SK-N-SH (cell line): ENCODE measurements at regions not wholly inside any gene's neighbourhood (a gene's known extent, or its start where the extent isn't known, plus 50 kb on each side); places are given as distances from the start of the nearest gene placed in this dataset.

Experiments used
- CTCF ChIA-PET: fragments of 300-600, 350-600 bp; formaldehyde crosslinking; extraction: SDS; loops from one replicate; lab custom pipeline; 2021; lab: Yijun Ruan, JAX
- POLR2A ChIA-PET: fragments of 350-600 bp; sonication (Branson Sonifier 250); formaldehyde crosslinking; extraction: SDS; loops from one replicate; lab custom pipeline; 2020; ENCODE audit warnings: antibody characterized with exemption, inconsistent platforms; lab: Yijun Ruan, JAX
- DNase-seq: peaks from one replicate; pipeline ENCODE4 v3.0.0; 2012
- H2AFZ ChIP-seq: fragments of 200-600 bp; sonication (generic); 2 replicates; pipeline ENCODE4 v1.8.1; 2016; ENCODE audit warnings: antibody characterized with exemption, mild to moderate bottlenecking, low read depth
- H3F3A ChIP-seq: fragments of 200-600 bp; sonication (generic); replicated peaks from 2 replicates; pipeline ENCODE3; 2016; ENCODE audit warnings: antibody characterized with exemption, mild to moderate bottlenecking; ENCODE audit not compliant: insufficient read depth
- H3K27ac ChIP-seq, 2 experiments: fragments of 200-500 bp in 1 of 2; fragments of 200-600 bp in 1 of 2; sonication (Bioruptor generic) in 1 of 2; sonication (generic), shearing (Covaris generic) in 1 of 2; 2 replicates each; pipeline versions ENCODE4 v1.5.1 to v1.6.1; 2014 to 2016; ENCODE audit warnings: low read depth in 2 of 2, inconsistent platforms in 1 of 2, low read length in 1 of 2, mild to moderate bottlenecking in 1 of 2, mixed read lengths in 1 of 2
- H3K27me3 ChIP-seq: fragments of 200-600 bp; sonication (generic), shearing (Covaris generic); 2 replicates; pipeline ENCODE4 v1.6.1; 2016; ENCODE audit warnings: mixed run types; ENCODE audit not compliant: insufficient read depth
- H3K36me3 ChIP-seq, 2 experiments: fragments of 200-500 bp in 1 of 2; fragments of 200-600 bp in 1 of 2; sonication (Bioruptor generic) in 1 of 2; sonication (generic) in 1 of 2; replicated peaks in 1 of 2; 2 replicates each; pipeline versions ENCODE3 to v1.5.1; 2014 to 2016; ENCODE audit warnings: low read length in 1 of 2, mild to moderate bottlenecking in 1 of 2; ENCODE audit not compliant: insufficient read depth in 2 of 2, control insufficient read depth in 1 of 2
- H3K4me1 ChIP-seq, 2 experiments: fragments of 200-500 bp in 1 of 2; fragments of 200-600 bp in 1 of 2; sonication (Bioruptor generic) in 1 of 2; sonication (generic), shearing (Covaris generic) in 1 of 2; 2 replicates each; pipeline versions ENCODE4 v1.5.1 to v1.6.1; 2014 to 2016; ENCODE audit warnings: low read depth in 1 of 2, low read length in 1 of 2, mixed run types in 1 of 2; ENCODE audit not compliant: insufficient read depth in 2 of 2, control insufficient read depth in 1 of 2
- H3K4me2 ChIP-seq: fragments of 200-600 bp; sonication (generic), shearing (Covaris generic); 2 replicates; pipeline ENCODE4 v1.6.1; 2017; ENCODE audit warnings: mixed run types
- H3K4me3 ChIP-seq, 2 experiments: fragments of 200-500 bp in 1 of 2; fragments of 200-600 bp in 1 of 2; sonication (Bioruptor generic) in 1 of 2; sonication (generic), shearing (Covaris generic) in 1 of 2; 2 replicates each; pipeline versions ENCODE4 v1.5.1 to v1.8.1; 2014 to 2016; ENCODE audit warnings: low read depth in 2 of 2, inconsistent platforms in 1 of 2, low read length in 1 of 2, mild to moderate bottlenecking in 1 of 2, mixed read lengths in 1 of 2, moderate library complexity in 1 of 2
- H3K79me2 ChIP-seq: fragments of 200-600 bp; sonication (generic); 2 replicates; pipeline ENCODE4 v1.8.1; 2017; ENCODE audit warnings: mild to moderate bottlenecking; ENCODE audit not compliant: insufficient read depth
- H3K9ac ChIP-seq: fragments of 200-600 bp; sonication (generic); 2 replicates; pipeline ENCODE4 v1.6.1; 2017; ENCODE audit warnings: mixed run types
- H3K9me2 ChIP-seq: fragments of 200-600 bp; sonication (generic); 2 replicates; pipeline ENCODE4 v1.6.1; 2017; ENCODE audit warnings: mixed run types
- H3K9me3 ChIP-seq: fragments of 200-600 bp; sonication (generic); 2 replicates; pipeline ENCODE4 v1.6.1; 2017; ENCODE audit warnings: mixed run types, mild to moderate bottlenecking, moderate library complexity
- H4K20me1 ChIP-seq: fragments of 200-600 bp; sonication (generic); 2 replicates; pipeline ENCODE4 v1.6.1; 2017; ENCODE audit warnings: mild to moderate bottlenecking, mixed run types; ENCODE audit not compliant: insufficient read depth
- CHD2 ChIP-seq: fragments of 150-350 bp; IDR thresholded peaks from 2 replicates; pipeline ENCODE4 v1.6.1; 2018; ENCODE audit warnings: low read length; ENCODE audit not compliant: partially characterized antibody
- FOSL2 ChIP-seq: IDR thresholded peaks from 2 replicates; pipeline ENCODE4 v1.4.0; 2012; ENCODE audit warnings: low read depth, mild to moderate bottlenecking, moderate library complexity, borderline replicate concordance
- FOXJ3 ChIP-seq: sonication (generic); formaldehyde crosslinking; IDR thresholded peaks from 2 replicates; pipeline ENCODE4 v1.5.1; 2020; ENCODE audit warnings: mild to moderate bottlenecking, missing genetic modification reagents
- FOXM1 ChIP-seq: IDR thresholded peaks from 2 replicates; pipeline ENCODE4 v1.4.0; 2012; ENCODE audit warnings: low read depth, mild to moderate bottlenecking
- GABPA ChIP-seq: IDR thresholded peaks from 2 replicates; pipeline ENCODE4 v1.4.0; 2012; ENCODE audit warnings: low read depth, mild to moderate bottlenecking
- JUND ChIP-seq: IDR thresholded peaks from 2 replicates; pipeline ENCODE4 v1.4.0; 2012
- POLR2AphosphoS5 ChIP-seq: IDR thresholded peaks from 2 replicates; pipeline ENCODE4 v1.6.1; 2012; ENCODE audit warnings: low read depth, low read length
- RAD21 ChIP-seq: IDR thresholded peaks from 2 replicates; pipeline ENCODE4 v1.6.1; 2012; ENCODE audit warnings: mild to moderate bottlenecking, low read length
- RCOR1 ChIP-seq: fragments of 150-350 bp; IDR thresholded peaks from 2 replicates; pipeline ENCODE4 v1.6.1; 2017; ENCODE audit warnings: antibody characterized with exemption, low read length
- RFX5 ChIP-seq: IDR thresholded peaks from 2 replicates; pipeline ENCODE4 v1.6.1; 2012; ENCODE audit warnings: mild to moderate bottlenecking, improper control_type of control experiment, low read length
- RXRA ChIP-seq: IDR thresholded peaks from 2 replicates; pipeline ENCODE4 v1.4.0; 2012; ENCODE audit warnings: low read depth, mild to moderate bottlenecking, borderline replicate concordance
- SIN3A ChIP-seq: IDR thresholded peaks from 2 replicates; pipeline ENCODE4 v1.6.1; 2012; ENCODE audit warnings: low read depth, mild to moderate bottlenecking, low read length, moderate library complexity, borderline replicate concordance
- SMC3 ChIP-seq: IDR thresholded peaks from 2 replicates; pipeline ENCODE4 v1.6.1; 2012; ENCODE audit warnings: low read depth, low read length, improper control_type of control experiment
- TCF12 ChIP-seq: IDR thresholded peaks from 2 replicates; pipeline ENCODE4 v1.4.0; 2012
- YY1 ChIP-seq: IDR thresholded peaks from 2 replicates; pipeline ENCODE4 v1.4.0; 2012; ENCODE audit warnings: low read depth, mild to moderate bottlenecking
- WGBS: methylation state at CpG from one replicate; pipeline ENCODE4 v1.1.6; 2017; ENCODE audit warnings: low lambda C conversion rate; 5-methylcytosine and 5-hydroxymethylcytosine counted together
- TF ChIP-seq, protein P1 (sequence below): fragments of 150-350 bp; IDR thresholded peaks from 2 replicates; pipeline ENCODE4 v1.6.1; 2017; ENCODE audit warnings: antibody characterized with exemption, low read length, low read depth, borderline replicate concordance
- TF ChIP-seq, protein P2 (sequence below): IDR thresholded peaks from 2 replicates; pipeline ENCODE4 v1.4.0; 2012; ENCODE audit warnings: low read depth
- TF ChIP-seq, protein P3 (sequence below): fragments of 200-600 bp; sonication (generic); IDR thresholded peaks from 2 replicates; pipeline ENCODE4 v1.6.1; 2017; ENCODE audit warnings: antibody characterized with exemption, mild to moderate bottlenecking, moderate library complexity
- TF ChIP-seq, protein P4 (sequence below): IDR thresholded peaks from 2 replicates; pipeline ENCODE4 v1.4.0; 2012; ENCODE audit warnings: low read depth, borderline replicate concordance
- TF ChIP-seq, protein P5 (sequence below): IDR thresholded peaks from 2 replicates; pipeline ENCODE4; 2012

DNA sequence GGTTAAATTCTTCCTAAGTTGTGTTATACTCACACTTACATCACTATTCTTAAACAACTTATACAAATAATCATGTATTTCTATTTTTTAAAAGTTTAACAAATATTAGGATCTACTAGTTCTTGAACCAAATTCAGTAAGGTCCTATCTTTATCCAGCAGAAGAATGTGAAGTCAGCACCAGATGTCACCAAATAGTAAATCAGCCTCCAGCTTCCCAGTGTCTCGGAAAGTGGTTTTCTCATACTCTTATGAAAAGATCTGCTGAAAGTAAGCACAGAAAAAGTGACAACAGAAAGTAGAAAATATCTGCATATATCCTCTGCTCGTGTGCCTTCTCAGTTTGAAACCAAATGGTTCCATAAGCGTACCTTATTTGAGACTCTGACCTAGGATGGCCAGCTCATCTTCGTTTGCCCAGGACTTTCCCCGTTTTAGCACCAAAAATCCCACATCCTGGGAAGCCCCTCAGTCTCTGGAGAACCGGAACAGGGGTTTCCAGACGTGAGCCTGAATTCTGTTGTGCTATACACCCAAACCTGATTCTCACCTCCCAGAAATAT, 98.0 kb upstream of the DCLK2 start:
- H3K9ac ChIP-seq = no peak overlapping the region
- H3K4me1 ChIP-seq = no peaks in the 10 kb centered on the region; a peak in 2 of 4 replicates
- no peak overlapping the region for H3K4me2 ChIP-seq
- no peaks in the 10 kb centered on the region for H3K9me3 ChIP-seq
- H2AFZ ChIP-seq = no peak overlapping the region; the same call in 1 of the 2 replicates
- H4K20me1 ChIP-seq = no peaks in the 10 kb centered on the region
- ChIA-PET POLR2A (no interaction called here), CTCF (interaction anchor here (0.8 to 2.1 kb wide), 4 partner anchors 229 to 269 kb away, joined by 3 to 8 read pairs (median 4); no protein-coding TSS in a partner anchor)
- no peak for DNase-seq
- peak overlapping the region in 1 of 2 experiments; percentile 19; a peak in 1 of 4 replicates for H3K27ac ChIP-seq
- no peak overlapping the region for H3K4me3 ChIP-seq
- 62% methylated on average over 7 of the region's 7 CpGs for WGBS
- H3K27me3 ChIP-seq = no peaks in the 10 kb centered on the region
- no peaks in the 10 kb centered on the region for H3K79me2 ChIP-seq
- no peaks in the 10 kb centered on the region for H3K9me2 ChIP-seq
- no peaks in the 10 kb centered on the region for H3F3A ChIP-seq
- TF ChIP-seq, protein P1, sequence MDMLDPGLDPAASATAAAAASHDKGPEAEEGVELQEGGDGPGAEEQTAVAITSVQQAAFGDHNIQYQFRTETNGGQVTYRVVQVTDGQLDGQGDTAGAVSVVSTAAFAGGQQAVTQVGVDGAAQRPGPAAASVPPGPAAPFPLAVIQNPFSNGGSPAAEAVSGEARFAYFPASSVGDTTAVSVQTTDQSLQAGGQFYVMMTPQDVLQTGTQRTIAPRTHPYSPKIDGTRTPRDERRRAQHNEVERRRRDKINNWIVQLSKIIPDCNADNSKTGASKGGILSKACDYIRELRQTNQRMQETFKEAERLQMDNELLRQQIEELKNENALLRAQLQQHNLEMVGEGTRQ = no peak
- TF ChIP-seq SMC3 (no peak), YY1 (no peak), RCOR1 (no peak), FOXM1 (no peak), POLR2AphosphoS5 (no peak), TCF12 (no peak), FOSL2 (no peak), FOXJ3 (CRISPR knock-in tag) (no peak), GABPA (no peak), SIN3A (no peak), RFX5 (no peak), CHD2 (no peak)
- TF ChIP-seq, protein P2, sequence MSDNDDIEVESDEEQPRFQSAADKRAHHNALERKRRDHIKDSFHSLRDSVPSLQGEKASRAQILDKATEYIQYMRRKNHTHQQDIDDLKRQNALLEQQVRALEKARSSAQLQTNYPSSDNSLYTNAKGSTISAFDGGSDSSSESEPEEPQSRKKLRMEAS = no peak
- TF ChIP-seq, protein P3, sequence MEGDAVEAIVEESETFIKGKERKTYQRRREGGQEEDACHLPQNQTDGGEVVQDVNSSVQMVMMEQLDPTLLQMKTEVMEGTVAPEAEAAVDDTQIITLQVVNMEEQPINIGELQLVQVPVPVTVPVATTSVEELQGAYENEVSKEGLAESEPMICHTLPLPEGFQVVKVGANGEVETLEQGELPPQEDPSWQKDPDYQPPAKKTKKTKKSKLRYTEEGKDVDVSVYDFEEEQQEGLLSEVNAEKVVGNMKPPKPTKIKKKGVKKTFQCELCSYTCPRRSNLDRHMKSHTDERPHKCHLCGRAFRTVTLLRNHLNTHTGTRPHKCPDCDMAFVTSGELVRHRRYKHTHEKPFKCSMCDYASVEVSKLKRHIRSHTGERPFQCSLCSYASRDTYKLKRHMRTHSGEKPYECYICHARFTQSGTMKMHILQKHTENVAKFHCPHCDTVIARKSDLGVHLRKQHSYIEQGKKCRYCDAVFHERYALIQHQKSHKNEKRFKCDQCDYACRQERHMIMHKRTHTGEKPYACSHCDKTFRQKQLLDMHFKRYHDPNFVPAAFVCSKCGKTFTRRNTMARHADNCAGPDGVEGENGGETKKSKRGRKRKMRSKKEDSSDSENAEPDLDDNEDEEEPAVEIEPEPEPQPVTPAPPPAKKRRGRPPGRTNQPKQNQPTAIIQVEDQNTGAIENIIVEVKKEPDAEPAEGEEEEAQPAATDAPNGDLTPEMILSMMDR = no peak
- no peaks in the 10 kb centered on the region for H3K36me3 ChIP-seq

DNA sequence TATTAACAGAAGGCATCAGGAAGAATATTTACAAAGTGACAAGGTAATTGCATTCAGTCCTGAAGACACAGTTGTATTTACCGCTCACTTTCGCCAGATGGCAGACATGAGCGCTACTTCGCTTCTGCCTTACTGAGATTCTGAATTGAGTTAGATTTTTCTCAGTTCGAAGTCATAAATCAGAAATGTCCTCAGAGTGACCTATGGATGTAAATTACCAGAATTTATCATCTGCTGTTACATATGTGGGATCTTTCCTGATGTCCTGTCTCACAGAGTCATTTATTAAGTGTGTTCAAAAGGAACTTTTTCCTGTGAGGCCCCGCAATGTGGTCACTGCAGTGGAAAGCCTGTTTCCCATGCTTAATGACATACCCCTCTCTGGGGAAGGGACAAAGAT, 97.3 kb upstream of the DCLK2 start:
- H4K20me1 ChIP-seq = no peaks in the 10 kb centered on the region
- no peaks in the 10 kb centered on the region for H3K36me3 ChIP-seq
- peak; percentile 26 for DNase-seq
- H3K4me3 ChIP-seq = no peak overlapping the region
- ChIA-PET POLR2A (no interaction called here), CTCF (interaction anchor here (0.6 to 2.3 kb wide), 9 partner anchors 10 to 695 kb away, joined by 3 to 19 read pairs (median 4); no protein-coding TSS in a partner anchor)
- H2AFZ ChIP-seq = peak overlapping the region; percentile 40; the same call in 1 of the 2 replicates
- 18% methylated on average over 6 of the region's 6 CpGs for WGBS
- no peaks in the 10 kb centered on the region for H3K79me2 ChIP-seq
- H3K9me2 ChIP-seq = no peaks in the 10 kb centered on the region
- H3K27me3 ChIP-seq = no peaks in the 10 kb centered on the region
- H3K9me3 ChIP-seq = no peaks in the 10 kb centered on the region
- no peaks in the 10 kb centered on the region; a peak in 2 of 4 replicates for H3K4me1 ChIP-seq
- H3F3A ChIP-seq = no peaks in the 10 kb centered on the region
- no peak overlapping the region for H3K4me2 ChIP-seq
- TF ChIP-seq TCF12 (no peak), RXRA (no peak), FOXJ3 (CRISPR knock-in tag) (no peak), FOSL2 (no peak), JUND (no peak), GABPA (no peak), SMC3 (peak; percentile 76), RAD21 (peak; percentile 77), YY1 (no peak), POLR2AphosphoS5 (no peak)
- TF ChIP-seq, protein P4, sequence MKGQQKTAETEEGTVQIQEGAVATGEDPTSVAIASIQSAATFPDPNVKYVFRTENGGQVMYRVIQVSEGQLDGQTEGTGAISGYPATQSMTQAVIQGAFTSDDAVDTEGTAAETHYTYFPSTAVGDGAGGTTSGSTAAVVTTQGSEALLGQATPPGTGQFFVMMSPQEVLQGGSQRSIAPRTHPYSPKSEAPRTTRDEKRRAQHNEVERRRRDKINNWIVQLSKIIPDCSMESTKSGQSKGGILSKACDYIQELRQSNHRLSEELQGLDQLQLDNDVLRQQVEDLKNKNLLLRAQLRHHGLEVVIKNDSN = no peak
- TF ChIP-seq, protein P3 = peak; percentile 79
- TF ChIP-seq, protein P5, sequence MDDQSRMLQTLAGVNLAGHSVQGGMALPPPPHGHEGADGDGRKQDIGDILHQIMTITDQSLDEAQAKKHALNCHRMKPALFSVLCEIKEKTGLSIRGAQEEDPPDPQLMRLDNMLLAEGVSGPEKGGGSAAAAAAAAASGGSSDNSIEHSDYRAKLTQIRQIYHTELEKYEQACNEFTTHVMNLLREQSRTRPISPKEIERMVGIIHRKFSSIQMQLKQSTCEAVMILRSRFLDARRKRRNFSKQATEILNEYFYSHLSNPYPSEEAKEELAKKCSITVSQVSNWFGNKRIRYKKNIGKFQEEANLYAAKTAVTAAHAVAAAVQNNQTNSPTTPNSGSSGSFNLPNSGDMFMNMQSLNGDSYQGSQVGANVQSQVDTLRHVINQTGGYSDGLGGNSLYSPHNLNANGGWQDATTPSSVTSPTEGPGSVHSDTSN = 0 out of 2 replicates have a peak, but pooled peaks have one; percentile 33
- H3K27ac ChIP-seq = peak overlapping the region in 1 of 2 experiments; percentile 22; a peak in 1 of 4 replicates
- no peak overlapping the region for H3K9ac ChIP-seq
